ENCODE measurements at regions not wholly inside any gene's neighbourhood (a gene's known extent, or its start where the extent isn't known, plus 50 kb on each side); places are given as distances from the start of the nearest gene placed in this dataset.
A peak's percentile ranks its signal among the peaks of the same experiment; 100 is the strongest.

GRCh38 chr5:58044166-58044565, 415.7 kb downstream of the PLK2 start:
- no peak for DNase-seq
- intact Hi-C loops (cut with DNase I) = no loop called here

GRCh38 chr5:58043032-58043945, 416.6 kb downstream of the PLK2 start:
- intact Hi-C loops (cut with DNase I) = no loop called here

GRCh38 chr5:58041884-58042283, 418.0 kb downstream of the PLK2 start:
- DNase-seq = peak in 4 of 10 donors; percentile 20 to 69 (median 48)
- intact Hi-C loops (cut with DNase I) = no loop called here

More at GRCh38 chr5:58043032-58043945, 416.6 kb downstream of the PLK2 start:
- no peak for DNase-seq

- no peak for DNase-seq
These were observed 419.0 kb downstream of the PLK2 start for GRCh38 chr5:58040846-58041245.

GRCh38 chr5:58040044-58040443, 419.8 kb downstream of the PLK2 start:
- DNase-seq = no peak
- intact Hi-C loops (cut with DNase I) = no loop called here

More at GRCh38 chr5:58040846-58041245, 419.0 kb downstream of the PLK2 start:
- intact Hi-C loops (cut with DNase I) = no loop called here

GRCh38 chr5:58037899-58038298, 422.0 kb downstream of the PLK2 start:
- DNase-seq = no peak
- intact Hi-C loops (cut with DNase I) = no loop called here

- no peak for DNase-seq
- intact Hi-C loops (cut with DNase I) = no loop called here
These were observed 434.1 kb downstream of the PLK2 start for GRCh38 chr5:58025809-58026208.

GRCh38 chr5:58024151-58024550, 435.7 kb downstream of the PLK2 start:
- no peak for DNase-seq
- intact Hi-C loops (cut with DNase I) = no loop called here

- no peak for DNase-seq
- intact Hi-C loops (cut with DNase I) = no loop called here
These were observed 437.8 kb downstream of the PLK2 start for GRCh38 chr5:58022055-58022454.

GRCh38 chr5:58021466-58021865, 438.4 kb downstream of the PLK2 start:
- DNase-seq = no peak
- intact Hi-C loops (cut with DNase I) = no loop called here

- intact Hi-C loops (cut with DNase I) = no loop called here
- peak in 2 of 10 donors; percentile 37 to 47 for DNase-seq
These were observed 440.3 kb downstream of the PLK2 start for GRCh38 chr5:58019614-58020013.

- no peak for DNase-seq
- intact Hi-C loops (cut with DNase I) = no loop called here
These were observed 441.9 kb downstream of the PLK2 start for GRCh38 chr5:58018016-58018415.

GRCh38 chr5:58016877-58017276, 443.0 kb downstream of the PLK2 start:
- intact Hi-C loops (cut with DNase I) = no loop called here
- no peak for DNase-seq

GRCh38 chr5:58016358-58016757, 443.5 kb downstream of the PLK2 start:
- no peak for DNase-seq
- intact Hi-C loops (cut with DNase I) = no loop called here

GRCh38 chr5:58015175-58015574, 444.7 kb downstream of the PLK2 start:
- intact Hi-C loops (cut with DNase I) = no loop called here
- no peak for DNase-seq

- no peak for DNase-seq
- intact Hi-C loops (cut with DNase I) = no loop called here
These were observed 446.2 kb downstream of the PLK2 start for GRCh38 chr5:58013542-58014258.

GRCh38 chr5:58012801-58013315, 447.0 kb downstream of the PLK2 start:
- intact Hi-C loops (cut with DNase I) = no loop called here
- no peak for DNase-seq

GRCh38 chr5:58012102-58012501, 447.8 kb downstream of the PLK2 start:
- intact Hi-C loops (cut with DNase I) = no loop called here

GRCh38 chr5:58011301-58011700, 448.6 kb downstream of the PLK2 start:
- intact Hi-C loops (cut with DNase I) = no loop called here
- DNase-seq = no peak

More at GRCh38 chr5:58012102-58012501, 447.8 kb downstream of the PLK2 start:
- DNase-seq = no peak

- intact Hi-C loops (cut with DNase I) = no loop called here
These were observed 450.1 kb downstream of the PLK2 start for GRCh38 chr5:58009754-58010153.

GRCh38 chr5:58002323-58002722, 457.6 kb downstream of the PLK2 start:
- intact Hi-C loops (cut with DNase I) = no loop called here
- no peak for DNase-seq

More at GRCh38 chr5:58009754-58010153, 450.1 kb downstream of the PLK2 start:
- DNase-seq = no peak
